ENCODE measurements at regions not wholly inside any gene's neighbourhood (a gene's known extent, or its start where the extent isn't known, plus 50 kb on each side); places are given as distances from the start of the nearest gene placed in this dataset.

- Histone ChIP-seq H3K79me2 (ENCODE audit: insufficient read depth, low read depth) (no peaks in the 10 kb centered on the region), H3K9ac (no peak overlapping the region), H2AFZ (ENCODE audit: low read depth) (no peak overlapping the region), H3K27ac (no peak overlapping the region), H3K4me3 (IDR thresholded peaks at IDR 0.05; ENCODE audit: insufficient read depth, low read depth, low read length) (no peak overlapping the region), H3K36me3 (ENCODE audit: insufficient read depth) (no peaks in the 10 kb centered on the region), H3K4me1 (ENCODE audit: low read depth, poor library complexity, severe bottlenecking) (no peaks in the 10 kb centered on the region), H3K27me3 (ENCODE audit: insufficient read depth, low read depth) (no peaks in the 10 kb centered on the region), H4K20me1 (ENCODE audit: insufficient read depth) (no peaks in the 10 kb centered on the region), H3K4me2 (no peak overlapping the region)
- TF ChIP-seq CTCF (conservative IDR thresholded peaks at IDR 0.05; ENCODE audit: low read depth, low read length), result no peak
These were observed 218.8 kb upstream of the ID2 start for GRCh38 chr2:8462899-8463648.

GRCh38 chr2:8465560-8465959 lies 216.3 kb upstream of the ID2 start:
- Histone ChIP-seq H3K4me2 (no peak overlapping the region), H3K4me3 (IDR thresholded peaks at IDR 0.05; ENCODE audit: insufficient read depth, low read depth, low read length) (no peak overlapping the region), H4K20me1 (ENCODE audit: insufficient read depth) (no peaks in the 10 kb centered on the region), H3K79me2 (ENCODE audit: insufficient read depth, low read depth) (no peaks in the 10 kb centered on the region), H2AFZ (ENCODE audit: low read depth) (no peak overlapping the region), H3K36me3 (ENCODE audit: insufficient read depth) (no peaks in the 10 kb centered on the region), H3K9ac (no peak overlapping the region), H3K27ac (no peak overlapping the region), H3K27me3 (ENCODE audit: insufficient read depth, low read depth) (no peaks in the 10 kb centered on the region), H3K4me1 (ENCODE audit: low read depth, poor library complexity, severe bottlenecking) (peaks cover 4% of the 10 kb centered on the region)
- no peak for TF ChIP-seq CTCF (conservative IDR thresholded peaks at IDR 0.05; ENCODE audit: low read depth, low read length)

GRCh38 chr2:8469709-8470493 lies 212.0 kb upstream of the ID2 start:
- H3K27me3 ChIP-seq (ENCODE audit: insufficient read depth, low read depth), result no peaks in the 10 kb centered on the region
- H3K9ac ChIP-seq, result no peak overlapping the region
- no peak overlapping the region for H3K27ac ChIP-seq
- H4K20me1 ChIP-seq (ENCODE audit: insufficient read depth), result no peaks in the 10 kb centered on the region
- no peaks in the 10 kb centered on the region for H3K36me3 ChIP-seq (ENCODE audit: insufficient read depth)
- no peak for TF ChIP-seq CTCF (conservative IDR thresholded peaks at IDR 0.05; ENCODE audit: low read depth, low read length)
- H3K4me3 ChIP-seq (IDR thresholded peaks at IDR 0.05; ENCODE audit: insufficient read depth, low read depth, low read length), result no peak overlapping the region
- no peaks in the 10 kb centered on the region for H3K79me2 ChIP-seq (ENCODE audit: insufficient read depth, low read depth)
- H2AFZ ChIP-seq (ENCODE audit: low read depth), result no peak overlapping the region
- peaks cover 15% of the 10 kb centered on the region for H3K4me1 ChIP-seq (ENCODE audit: low read depth, poor library complexity, severe bottlenecking)
- H3K4me2 ChIP-seq, result no peak overlapping the region

- H3K79me2 ChIP-seq (ENCODE audit: insufficient read depth, low read depth), result no peaks in the 10 kb centered on the region
- H3K4me2 ChIP-seq, result no peak overlapping the region
- H3K4me3 ChIP-seq (IDR thresholded peaks at IDR 0.05; ENCODE audit: insufficient read depth, low read depth, low read length), result no peak overlapping the region
- no peaks in the 10 kb centered on the region for H3K36me3 ChIP-seq (ENCODE audit: insufficient read depth)
- no peak overlapping the region for H3K27ac ChIP-seq
- H3K27me3 ChIP-seq (ENCODE audit: insufficient read depth, low read depth), result no peaks in the 10 kb centered on the region; the same call in 1 of the 2 replicates
- no peaks in the 10 kb centered on the region for H4K20me1 ChIP-seq (ENCODE audit: insufficient read depth)
- TF ChIP-seq CTCF (conservative IDR thresholded peaks at IDR 0.05; ENCODE audit: low read depth, low read length), result no peak
- H2AFZ ChIP-seq (ENCODE audit: low read depth), result no peak overlapping the region
- H3K4me1 ChIP-seq (ENCODE audit: low read depth, poor library complexity, severe bottlenecking), result peaks cover 28% of the 10 kb centered on the region
- H3K9ac ChIP-seq, result no peak overlapping the region
These were observed 209.1 kb upstream of the ID2 start for GRCh38 chr2:8472545-8473323.

All from KMS-11 (cell line).